Liver (tissue), 8 donors: ENCODE measurements at regions not wholly inside any gene's neighbourhood (a gene's known extent, or its start where the extent isn't known, plus 50 kb on each side); places are given as distances from the start of the nearest gene placed in this dataset.

Source experiments
- DNase-seq: peaks from one replicate; pipeline ENCODE4 v3.0.0-alpha.2; 2017; ENCODE audit warnings: low spot score
- H3K27ac ChIP-seq, 2 donors: one replicate each; pipeline ENCODE4 v1.7.0; 2013; ENCODE audit warnings: inconsistent platforms in 2 of 2, low read length in 2 of 2, control low read depth in 1 of 2, low read depth in 1 of 2, mild to moderate bottlenecking in 1 of 2
- H3K27me3 ChIP-seq, 4 donors: one replicate each; pipeline versions ENCODE4 v1.6.1 to v1.7.0; 2013; ENCODE audit warnings: low read length in 3 of 4, inconsistent platforms in 1 of 4, mild to moderate bottlenecking in 1 of 4, moderate library complexity in 1 of 4; ENCODE audit not compliant: control insufficient read depth in 4 of 4, insufficient read depth in 4 of 4
- H3K36me3 ChIP-seq, 4 donors: one replicate each; pipeline versions ENCODE4 v1.6.1 to v1.7.0; 2013; ENCODE audit warnings: low read length in 3 of 4, mild to moderate bottlenecking in 3 of 4, low read depth in 1 of 4, moderate library complexity in 1 of 4; ENCODE audit not compliant: control insufficient read depth in 4 of 4, insufficient read depth in 3 of 4
- H3K4me1 ChIP-seq, 4 donors: one replicate each; pipeline versions ENCODE4 v1.6.1 to v1.7.0; 2013; ENCODE audit warnings: low read length in 3 of 4, mild to moderate bottlenecking in 3 of 4, moderate library complexity in 1 of 4; ENCODE audit not compliant: control insufficient read depth in 4 of 4, insufficient read depth in 4 of 4
- H3K4me3 ChIP-seq, 3 donors: one replicate each; pipeline versions ENCODE4 v1.6.1 to v1.7.0; 2013; ENCODE audit warnings: low read length in 3 of 3, control low read depth in 1 of 3, low read depth in 1 of 3, mild to moderate bottlenecking in 1 of 3
- H3K9ac ChIP-seq, 2 donors: one replicate each; pipeline ENCODE4 v1.7.0; 2013; ENCODE audit warnings: low read length in 2 of 2, mild to moderate bottlenecking in 2 of 2, moderate library complexity in 2 of 2, control low read depth in 1 of 2, low read depth in 1 of 2
- H3K9me3 ChIP-seq, 4 donors: one replicate each; pipeline versions ENCODE4 v1.6.1 to v1.7.0; 2013; ENCODE audit warnings: low read length in 3 of 4; ENCODE audit not compliant: control insufficient read depth in 4 of 4
- ATF3 ChIP-seq: IDR thresholded peaks from 2 replicates; pipeline ENCODE4 v1.6.1; 2016; ENCODE audit warnings: antibody characterized with exemption
- CTCF ChIP-seq: fragments of 150-350 bp; IDR thresholded peaks from 2 replicates; pipeline ENCODE4 v1.5.1; 2017; ENCODE audit warnings: improper control_type of control experiment, low read depth, low read length; ENCODE audit not compliant: missing input control
- EGR1 ChIP-seq, 2 donors: IDR thresholded peaks; 2 replicates each; pipeline ENCODE4 v1.6.1; 2016 to 2018; ENCODE audit warnings: antibody characterized with exemption in 2 of 2, low read depth in 2 of 2
- FOXA2 ChIP-seq: IDR thresholded peaks from 2 replicates; pipeline ENCODE4 v1.6.1; 2016; ENCODE audit warnings: antibody characterized with exemption
- GABPA ChIP-seq, 2 donors: IDR thresholded peaks in 1 of 2; conservative IDR thresholded peaks in 1 of 2; 2 replicates each; pipeline ENCODE4 v1.6.1; 2016; ENCODE audit warnings: antibody characterized with exemption in 2 of 2, mild to moderate bottlenecking in 1 of 2, moderate library complexity in 1 of 2
- HNF4G ChIP-seq: IDR thresholded peaks from 2 replicates; pipeline ENCODE4 v1.6.1; 2016; ENCODE audit warnings: antibody characterized with exemption
- MAX ChIP-seq: IDR thresholded peaks from 2 replicates; pipeline ENCODE4 v1.6.1; 2016; ENCODE audit warnings: antibody characterized with exemption
- RAD21 ChIP-seq, 2 donors: IDR thresholded peaks; 2 replicates each; pipeline ENCODE4 v1.6.1; 2016; ENCODE audit warnings: antibody characterized with exemption in 2 of 2, mild to moderate bottlenecking in 2 of 2
- RXRA ChIP-seq, 2 donors: IDR thresholded peaks; 2 replicates each; pipeline ENCODE4 v1.6.1; 2017 to 2018; ENCODE audit warnings: antibody characterized with exemption in 2 of 2, mild to moderate bottlenecking in 1 of 2
- SP1 ChIP-seq: IDR thresholded peaks from 2 replicates; pipeline ENCODE4 v1.6.1; 2018; ENCODE audit warnings: antibody characterized with exemption, mild to moderate bottlenecking
- TAF1 ChIP-seq: conservative IDR thresholded peaks from 2 replicates; pipeline ENCODE4 v1.6.1; 2016; ENCODE audit warnings: antibody characterized with exemption, mild to moderate bottlenecking
- YY1 ChIP-seq: IDR thresholded peaks from 2 replicates; pipeline ENCODE4 v1.6.1; 2016; ENCODE audit warnings: antibody characterized with exemption, mild to moderate bottlenecking
- ZBTB33 ChIP-seq: IDR thresholded peaks from 2 replicates; pipeline ENCODE4 v1.6.1; 2016; ENCODE audit warnings: antibody characterized with exemption
- WGBS: extraction: QIAGEN DNeasy Blood & Tissue Kit; methylation state at CpG from one replicate; pipeline ENCODE4 v1.1.7; 2013; 5-methylcytosine and 5-hydroxymethylcytosine counted together
- donor health status: healthy.
- donor health status: healthy.
- donor health status: healthy.
- donor health status: healthy.
- donor health status: healthy.

GRCh38 chr21:43313221-43313938 is 113.6 kb downstream of the SIK1 start:
- Histone ChIP-seq H3K9me3 (no peaks in the 10 kb centered on the region), H3K9ac (no peak overlapping the region), H3K27me3 (no peaks in the 10 kb centered on the region), H3K4me3 (no peak overlapping the region), H3K36me3 (no peaks in the 10 kb centered on the region), H3K27ac (no peak overlapping the region), H3K4me1 (peaks cover 1 to 10% (median 7%) of the 10 kb centered on the region in 4 donors)
- no peak for TF ChIP-seq EGR1 (IDR thresholded peaks at IDR 0.05; ENCODE audit: low read depth in 2 of 2)
- no peak for TF ChIP-seq CTCF
- TF ChIP-seq TAF1 = no peak
- no peak for TF ChIP-seq HNF4G
- TF ChIP-seq RXRA (IDR thresholded peaks at IDR 0.05) = no peak
- TF ChIP-seq ZBTB33 = no peak
- TF ChIP-seq RAD21 (IDR thresholded peaks at IDR 0.05) = no peak
- TF ChIP-seq GABPA (IDR thresholded peaks at IDR 0.05 in 1 of 2, conservative IDR thresholded peaks at IDR 0.05 in 1 of 2) = no peak
- WGBS = 89% methylated on average over 20 of the region's 20 CpGs
- DNase-seq = no peak

- H3K4me3 ChIP-seq = no peak overlapping the region
- H3K27me3 ChIP-seq = no peaks in the 10 kb centered on the region
- H3K4me1 ChIP-seq = peaks cover 1 to 10% (median 7%) of the 10 kb centered on the region in 4 donors
- no peak overlapping the region for H3K9ac ChIP-seq
- DNase-seq = no peak
- 76% methylated on average over 6 of the region's 6 CpGs for WGBS
- no peaks in the 10 kb centered on the region for H3K36me3 ChIP-seq
- no peak overlapping the region for H3K27ac ChIP-seq
- TF ChIP-seq YY1 (no peak), SP1 (no peak), GABPA (IDR thresholded peaks at IDR 0.05 in 1 of 2, conservative IDR thresholded peaks at IDR 0.05 in 1 of 2) (no peak), FOXA2 (no peak)
- no peaks in the 10 kb centered on the region for H3K9me3 ChIP-seq
These were observed 114.2 kb downstream of the SIK1 start for GRCh38 chr21:43312751-43313169.

GRCh38 chr21:43312011-43312410 is 114.9 kb downstream of the SIK1 start:
- no peak overlapping the region for H3K4me3 ChIP-seq
- no peak overlapping the region for H3K9ac ChIP-seq
- no peaks in the 10 kb centered on the region for H3K9me3 ChIP-seq
- WGBS = 68% methylated on average over 4 of the region's 4 CpGs
- DNase-seq = no peak
- H3K36me3 ChIP-seq = no peaks in the 10 kb centered on the region
- no peak overlapping the region for H3K27ac ChIP-seq
- H3K27me3 ChIP-seq = no peaks in the 10 kb centered on the region
- no peak for TF ChIP-seq MAX
- TF ChIP-seq EGR1 (IDR thresholded peaks at IDR 0.05; ENCODE audit: low read depth in 2 of 2) = no peak
- no peak for TF ChIP-seq ATF3
- H3K4me1 ChIP-seq = peaks cover 1 to 10% (median 7%) of the 10 kb centered on the region in 4 donors
